ENCODE measurements at regions not wholly inside any gene's neighbourhood (a gene's known extent, or its start where the extent isn't known, plus 50 kb on each side); places are given as distances from the start of the nearest gene placed in this dataset.

DNA sequence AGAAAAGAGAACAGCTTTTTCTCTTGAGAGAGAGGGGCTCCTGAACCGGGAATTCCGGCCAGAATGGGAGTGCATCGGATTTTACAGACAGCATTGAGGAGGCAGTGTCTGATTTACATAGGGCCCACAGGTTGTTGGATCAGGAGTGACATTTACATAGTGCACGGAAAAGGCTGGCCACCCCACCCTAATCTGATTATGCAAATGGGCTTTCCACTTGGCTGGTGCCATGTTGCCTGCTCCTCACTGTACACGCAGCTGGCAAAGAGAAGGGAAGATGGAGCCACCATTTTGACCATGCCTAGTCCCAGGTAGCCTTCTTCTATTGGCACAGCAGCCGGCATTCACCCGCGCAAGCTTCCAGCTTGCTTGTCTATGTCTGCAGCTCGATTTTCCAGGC is 77.5 kb upstream of the FAM171A1 start:
- no peak for DNase-seq (ENCODE audit: low spot score, unreplicated experiment)
- H3K27ac Mint-ChIP-seq, result no peak overlapping the region
- no peak overlapping the region for H3K4me3 Mint-ChIP-seq (ENCODE audit: low read depth)

DNA sequence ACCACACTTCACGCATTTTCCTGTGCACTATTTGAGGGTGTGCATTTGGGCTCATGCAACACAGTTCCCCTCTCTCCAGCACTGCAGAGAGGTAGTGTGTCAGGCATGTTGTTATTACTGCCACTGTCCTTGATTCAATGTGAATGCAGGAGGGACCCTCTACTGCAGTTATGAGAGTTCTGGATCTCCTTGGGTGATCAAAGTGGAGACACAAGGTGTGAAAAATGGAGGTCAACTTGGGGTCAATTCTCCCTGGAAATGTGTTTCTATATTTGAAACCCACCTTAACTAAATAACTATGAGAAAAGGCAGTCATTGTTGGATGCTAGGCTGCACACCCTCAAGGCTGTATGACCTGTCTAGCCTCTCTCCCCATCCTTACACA is 73.9 kb upstream of the FAM171A1 start:
- Mint-ChIP-seq H3K27ac (no peak overlapping the region), H3K4me1 (ENCODE audit: low read depth) (peaks cover 11% of the 10 kb centered on the region), H3K36me3 (ENCODE audit: insufficient read depth) (no peaks in the 10 kb centered on the region), H3K9me3 (ENCODE audit: low read depth) (no peaks in the 10 kb centered on the region), H3K27me3 (no peaks in the 10 kb centered on the region), H3K4me3 (ENCODE audit: low read depth) (no peak overlapping the region)
- no peak for DNase-seq (ENCODE audit: low spot score, unreplicated experiment)
- TF ChIP-seq, protein P1, sequence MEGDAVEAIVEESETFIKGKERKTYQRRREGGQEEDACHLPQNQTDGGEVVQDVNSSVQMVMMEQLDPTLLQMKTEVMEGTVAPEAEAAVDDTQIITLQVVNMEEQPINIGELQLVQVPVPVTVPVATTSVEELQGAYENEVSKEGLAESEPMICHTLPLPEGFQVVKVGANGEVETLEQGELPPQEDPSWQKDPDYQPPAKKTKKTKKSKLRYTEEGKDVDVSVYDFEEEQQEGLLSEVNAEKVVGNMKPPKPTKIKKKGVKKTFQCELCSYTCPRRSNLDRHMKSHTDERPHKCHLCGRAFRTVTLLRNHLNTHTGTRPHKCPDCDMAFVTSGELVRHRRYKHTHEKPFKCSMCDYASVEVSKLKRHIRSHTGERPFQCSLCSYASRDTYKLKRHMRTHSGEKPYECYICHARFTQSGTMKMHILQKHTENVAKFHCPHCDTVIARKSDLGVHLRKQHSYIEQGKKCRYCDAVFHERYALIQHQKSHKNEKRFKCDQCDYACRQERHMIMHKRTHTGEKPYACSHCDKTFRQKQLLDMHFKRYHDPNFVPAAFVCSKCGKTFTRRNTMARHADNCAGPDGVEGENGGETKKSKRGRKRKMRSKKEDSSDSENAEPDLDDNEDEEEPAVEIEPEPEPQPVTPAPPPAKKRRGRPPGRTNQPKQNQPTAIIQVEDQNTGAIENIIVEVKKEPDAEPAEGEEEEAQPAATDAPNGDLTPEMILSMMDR (IDR thresholded peaks at IDR 0.05; ENCODE audit: unreplicated experiment), result no peak

More for the DNA sequence above, 77.5 kb upstream of the FAM171A1 start:
- Mint-ChIP-seq H3K27me3 (peaks cover 3% of the 10 kb centered on the region), H3K9me3 (ENCODE audit: low read depth) (no peaks in the 10 kb centered on the region), H3K36me3 (ENCODE audit: insufficient read depth) (no peaks in the 10 kb centered on the region), H3K4me1 (ENCODE audit: low read depth) (peaks cover 10% of the 10 kb centered on the region)
- TF ChIP-seq, protein P1 (IDR thresholded peaks at IDR 0.05; ENCODE audit: unreplicated experiment), result no peak

DNA sequence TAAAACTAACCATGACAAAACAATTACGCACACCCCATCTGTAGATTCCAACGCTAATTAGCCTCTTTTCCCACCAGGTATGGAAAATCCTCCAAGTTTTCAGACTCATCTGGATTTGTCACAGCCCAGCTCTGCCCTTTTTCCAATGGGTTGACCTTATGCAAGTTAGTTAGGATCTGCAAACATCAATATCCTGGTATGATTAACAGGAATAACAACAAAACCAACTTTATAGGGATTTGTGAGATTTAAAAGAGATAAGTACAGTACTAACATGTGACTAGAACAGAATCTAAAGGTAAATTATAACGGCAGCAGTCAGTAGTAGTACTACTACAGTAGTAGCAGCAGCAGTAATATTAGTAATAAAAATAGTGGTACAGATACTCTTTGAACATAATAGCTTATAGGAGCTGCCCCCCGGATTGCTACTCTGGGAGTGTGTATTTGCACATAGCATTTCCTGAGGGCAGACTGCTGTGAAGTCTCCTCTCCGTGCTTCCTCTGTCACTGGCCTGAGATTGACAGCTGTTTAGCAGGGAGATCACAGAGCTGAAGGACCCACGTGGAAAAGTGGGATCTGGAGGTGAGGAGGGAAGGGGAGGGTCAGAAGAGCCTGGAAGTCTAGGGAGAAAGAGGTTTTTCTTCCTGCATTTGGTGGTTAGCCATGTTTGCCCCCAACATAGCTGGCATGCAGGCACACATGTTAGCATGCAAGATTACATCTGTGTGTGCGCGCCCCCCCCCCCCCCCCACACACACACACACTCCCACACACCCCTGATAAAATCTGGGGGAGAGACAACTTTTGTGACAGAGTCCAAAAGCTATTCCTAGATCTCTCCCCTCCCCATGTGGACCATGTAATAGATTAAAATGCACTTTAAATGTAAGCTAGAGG is 73.3 kb upstream of the FAM171A1 start:
- Mint-ChIP-seq H3K27ac (no peak overlapping the region), H3K36me3 (ENCODE audit: insufficient read depth) (no peaks in the 10 kb centered on the region), H3K4me3 (ENCODE audit: low read depth) (no peak overlapping the region), H3K9me3 (ENCODE audit: low read depth) (no peaks in the 10 kb centered on the region), H3K27me3 (peaks cover 3% of the 10 kb centered on the region), H3K4me1 (ENCODE audit: low read depth) (peaks cover 15% of the 10 kb centered on the region)
- no peak for DNase-seq (ENCODE audit: low spot score, unreplicated experiment)
- TF ChIP-seq, protein P1 (IDR thresholded peaks at IDR 0.05; ENCODE audit: unreplicated experiment), result no peak

DNA sequence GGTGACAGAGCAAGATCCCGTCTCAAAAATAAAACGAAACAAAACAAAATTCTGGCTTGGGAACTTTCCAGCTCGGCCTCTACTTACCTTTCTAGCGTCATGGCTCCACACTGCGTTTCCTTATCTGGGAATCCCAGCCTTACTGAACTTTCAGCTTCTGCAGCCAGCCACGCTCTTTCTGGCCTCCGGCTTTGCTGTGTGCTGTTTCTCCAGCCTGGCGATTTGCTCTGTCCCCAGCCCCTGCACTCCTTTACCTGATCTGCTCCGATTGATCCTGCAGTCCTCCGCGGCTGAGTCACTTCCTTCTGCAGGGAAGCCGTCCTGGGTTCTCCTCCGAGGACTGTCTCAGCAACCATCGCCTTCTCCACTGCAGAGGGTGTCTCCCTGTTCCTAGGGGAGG is 71.0 kb upstream of the FAM171A1 start:
- H3K4me3 Mint-ChIP-seq (ENCODE audit: low read depth), result no peak overlapping the region
- H3K4me1 Mint-ChIP-seq (ENCODE audit: low read depth), result peaks cover 17% of the 10 kb centered on the region
- no peak overlapping the region for H3K27ac Mint-ChIP-seq
- TF ChIP-seq, protein P1 (IDR thresholded peaks at IDR 0.05; ENCODE audit: unreplicated experiment), result no peak
- no peaks in the 10 kb centered on the region for H3K9me3 Mint-ChIP-seq (ENCODE audit: low read depth)
- peaks cover 3% of the 10 kb centered on the region for H3K27me3 Mint-ChIP-seq
- DNase-seq (ENCODE audit: low spot score, unreplicated experiment), result no peak
- no peaks in the 10 kb centered on the region for H3K36me3 Mint-ChIP-seq (ENCODE audit: insufficient read depth)

DNA sequence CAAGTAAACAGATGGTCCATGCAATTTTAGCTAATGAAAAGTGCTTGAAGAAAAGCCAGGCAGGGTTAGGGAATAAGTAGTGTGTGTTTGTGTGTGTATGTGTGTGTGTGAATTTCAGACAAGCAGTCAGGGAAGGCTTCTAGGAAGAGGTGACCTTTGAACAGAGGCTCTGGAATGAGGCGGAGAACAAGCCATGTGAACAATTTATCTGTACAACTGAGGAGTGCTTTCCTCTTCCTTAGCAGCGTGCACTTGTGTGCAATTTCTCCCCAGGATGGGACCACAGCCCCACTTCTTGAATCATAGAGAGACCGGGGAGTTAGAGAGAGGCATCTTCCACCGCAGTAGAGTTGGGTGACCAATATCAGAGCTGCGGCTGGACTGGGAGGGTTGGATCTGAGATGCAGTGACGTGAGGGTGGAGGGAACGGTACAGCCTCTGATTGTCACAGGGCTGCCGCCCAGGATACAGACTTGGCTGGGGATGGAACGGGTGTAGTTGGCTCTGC is 69.2 kb upstream of the FAM171A1 start:
- no peak for DNase-seq (ENCODE audit: low spot score, unreplicated experiment)
- H3K9me3 Mint-ChIP-seq (ENCODE audit: low read depth), result no peaks in the 10 kb centered on the region
- H3K27me3 Mint-ChIP-seq, result peaks cover 3% of the 10 kb centered on the region
- no peak overlapping the region for H3K27ac Mint-ChIP-seq
- TF ChIP-seq, protein P1 (IDR thresholded peaks at IDR 0.05; ENCODE audit: unreplicated experiment), result no peak
- no peaks in the 10 kb centered on the region for H3K36me3 Mint-ChIP-seq (ENCODE audit: insufficient read depth)
- H3K4me1 Mint-ChIP-seq (ENCODE audit: low read depth), result peaks cover 17% of the 10 kb centered on the region
- H3K4me3 Mint-ChIP-seq (ENCODE audit: low read depth), result no peak overlapping the region

All from progenitor cell of endocrine pancreas (in vitro differentiated cells).